Activated CD8-positive, alpha-beta memory T cell treated with anti-CD3 and anti-CD28 coated beads, Interleukin-2, amount 50 U/mL, for 1 hour (primary cell): ENCODE measurements at regions not wholly inside any gene's neighbourhood (a gene's known extent, or its start where the extent isn't known, plus 50 kb on each side); places are given as distances from the start of the nearest gene placed in this dataset.
"Not testable (repeated sequence)": the region's sequence is repeated elsewhere in the genome, so short reads cannot be mapped to it uniquely, and the experiment has no call there.

Experiments used
- DNase-seq: peaks from one replicate; pipeline ENCODE4 v3.0.0-alpha.2; 2020; ENCODE audit errors: extremely low read depth

DNA sequence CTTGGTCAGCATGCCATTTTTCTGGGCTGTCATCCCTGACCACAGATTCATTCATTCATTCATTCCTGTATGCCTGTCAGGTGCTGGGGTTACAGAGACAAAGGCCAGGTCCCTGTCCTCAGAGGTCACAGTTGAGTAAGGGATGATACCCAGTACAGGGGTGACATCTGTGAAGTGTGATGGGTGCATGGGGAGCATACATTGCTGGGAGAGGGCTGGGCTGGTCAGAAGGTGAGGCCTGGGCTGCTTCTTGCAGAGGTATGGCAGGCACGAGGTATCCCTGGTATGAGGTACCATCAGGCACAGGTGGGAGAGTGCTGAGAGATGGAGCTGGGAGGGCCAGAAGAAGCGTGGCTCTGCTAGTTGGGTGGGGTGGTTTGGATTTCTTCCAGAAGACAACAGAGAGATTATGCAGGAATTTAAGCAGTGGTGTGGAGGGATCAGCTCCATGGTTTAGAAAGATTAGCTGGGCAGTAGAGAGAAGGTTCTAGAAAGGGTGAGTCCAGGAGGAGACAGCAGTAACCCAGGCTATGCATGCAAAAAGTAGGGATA is 181.9 kb upstream of the HAAO start:
- DNase-seq, result no peak

DNA sequence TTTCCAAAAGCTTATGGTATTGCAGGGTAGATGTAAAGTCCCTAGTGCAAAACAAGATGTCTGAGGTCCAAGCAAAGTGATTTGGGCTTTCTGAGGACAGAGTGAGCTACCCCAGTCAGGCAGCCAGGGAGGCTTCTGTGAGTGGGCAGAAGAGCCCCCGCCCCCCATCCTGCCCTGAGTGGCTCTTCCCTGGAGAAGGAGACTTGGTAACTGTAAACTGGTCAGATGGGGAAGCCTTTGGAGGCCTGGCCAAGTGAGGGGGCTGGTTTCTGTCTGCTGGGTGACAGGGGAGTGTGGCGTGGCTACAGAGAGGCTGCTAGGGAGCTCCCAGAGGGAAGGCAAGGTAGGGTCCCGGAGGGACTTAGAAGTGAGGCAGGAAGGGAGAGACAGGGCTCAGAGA is 181.3 kb upstream of the HAAO start:
- no peak for DNase-seq

DNA sequence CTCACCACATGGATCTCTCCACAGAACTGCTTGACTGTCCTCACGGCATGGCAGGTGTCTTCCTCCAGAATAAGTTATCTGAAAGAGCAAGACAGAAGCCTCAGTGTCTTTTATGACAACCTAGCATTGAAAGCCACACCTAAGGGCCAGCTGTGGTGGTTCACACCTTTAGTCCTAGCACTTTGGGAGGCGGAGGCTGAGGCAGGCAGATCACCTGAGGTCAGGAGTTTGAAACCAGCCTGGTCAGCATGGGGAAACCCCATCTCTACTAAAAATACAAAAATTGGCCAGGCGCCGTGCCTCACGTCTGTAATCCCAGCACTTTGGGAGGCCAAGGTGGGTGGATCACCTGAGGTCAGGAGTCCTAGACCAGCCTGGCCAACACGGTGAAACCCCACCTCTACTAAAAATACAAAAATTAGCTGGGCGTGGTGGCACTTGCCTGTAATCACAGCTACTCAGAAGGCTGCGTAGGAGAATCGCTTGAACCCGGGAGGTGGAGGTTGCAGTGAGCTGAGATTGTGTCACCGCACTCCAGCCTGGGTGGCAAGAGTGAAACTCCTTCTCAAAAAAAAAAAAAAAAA is 180.6 kb upstream of the HAAO start:
- DNase-seq, result not testable (repeated sequence)

DNA sequence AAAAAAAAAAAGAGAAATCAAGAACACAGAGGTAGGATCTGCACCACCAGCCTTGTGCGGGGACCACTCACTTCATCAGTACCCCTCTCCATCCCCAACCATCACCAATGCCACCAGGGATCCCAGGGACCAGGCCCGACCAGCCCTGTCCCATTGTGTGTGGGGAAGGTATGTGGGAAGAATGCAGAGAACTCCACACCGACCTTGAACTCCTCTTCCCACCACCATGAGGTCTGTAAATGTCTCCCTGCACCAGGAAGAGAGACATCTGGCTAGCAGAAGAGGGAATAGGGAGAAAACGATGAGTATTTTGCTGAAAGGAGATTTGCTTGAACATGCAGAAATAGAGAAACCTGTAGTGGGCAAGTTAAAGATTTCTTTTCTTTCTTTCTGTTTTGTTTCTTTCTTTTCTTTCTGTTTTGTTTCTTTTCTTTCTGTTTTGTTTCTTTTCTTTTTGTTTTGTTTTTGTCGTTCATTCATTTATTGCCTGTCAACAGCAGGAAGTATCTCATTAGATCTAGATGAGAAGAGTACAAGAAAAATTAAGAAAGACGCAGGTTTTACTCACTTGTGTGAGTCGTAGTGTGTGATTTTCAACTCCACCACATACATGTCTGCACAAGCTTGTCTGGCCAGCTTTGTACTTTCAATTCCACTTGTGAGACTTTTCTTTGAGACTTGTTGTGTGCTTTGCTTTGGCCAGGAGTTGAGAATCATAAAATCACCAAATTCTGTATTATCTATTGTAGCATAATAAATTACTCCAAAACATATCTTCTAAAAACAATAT is 179.8 kb upstream of the HAAO start:
- no peak for DNase-seq

DNA sequence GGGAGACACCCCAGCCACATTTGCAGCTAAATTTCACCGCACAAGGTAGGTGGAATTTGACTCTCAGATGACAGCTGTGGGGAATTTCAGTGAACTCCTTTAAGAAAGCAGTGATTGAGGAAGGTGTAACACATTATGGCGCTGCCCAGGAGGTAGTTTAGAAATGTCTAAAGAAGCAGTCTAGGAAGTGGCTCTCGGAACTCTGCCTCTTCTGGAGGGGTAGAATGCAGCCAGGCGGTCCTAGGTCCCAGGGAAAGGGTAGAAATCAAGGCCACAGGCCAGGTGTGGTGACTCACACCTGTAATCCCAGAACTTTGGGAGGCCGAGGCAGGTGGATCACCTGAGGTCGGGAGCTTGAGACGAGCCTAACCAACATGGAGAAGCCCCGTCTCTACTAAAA is 179.0 kb upstream of the HAAO start:
- DNase-seq, result no peak

DNA sequence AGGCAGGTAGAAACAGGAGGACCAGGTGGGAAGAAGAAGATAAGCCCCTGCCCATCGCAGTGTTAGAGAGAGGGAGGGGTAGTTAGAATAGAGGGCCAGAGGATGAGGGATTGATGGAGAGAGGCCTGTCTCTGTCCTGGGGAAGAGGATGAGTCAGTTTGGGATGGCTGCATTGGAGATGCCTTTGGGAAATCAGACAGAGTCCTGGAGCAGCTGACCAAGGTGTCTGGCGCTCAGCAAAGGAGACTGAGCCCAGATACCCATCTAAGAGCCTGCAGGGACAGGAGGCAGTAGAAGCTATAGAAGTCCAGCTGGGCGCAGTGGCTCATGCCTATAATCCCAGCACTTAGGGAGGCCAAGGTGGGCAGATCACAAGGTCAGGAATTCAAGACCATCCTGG is 177.8 kb upstream of the HAAO start:
- no peak for DNase-seq

DNA sequence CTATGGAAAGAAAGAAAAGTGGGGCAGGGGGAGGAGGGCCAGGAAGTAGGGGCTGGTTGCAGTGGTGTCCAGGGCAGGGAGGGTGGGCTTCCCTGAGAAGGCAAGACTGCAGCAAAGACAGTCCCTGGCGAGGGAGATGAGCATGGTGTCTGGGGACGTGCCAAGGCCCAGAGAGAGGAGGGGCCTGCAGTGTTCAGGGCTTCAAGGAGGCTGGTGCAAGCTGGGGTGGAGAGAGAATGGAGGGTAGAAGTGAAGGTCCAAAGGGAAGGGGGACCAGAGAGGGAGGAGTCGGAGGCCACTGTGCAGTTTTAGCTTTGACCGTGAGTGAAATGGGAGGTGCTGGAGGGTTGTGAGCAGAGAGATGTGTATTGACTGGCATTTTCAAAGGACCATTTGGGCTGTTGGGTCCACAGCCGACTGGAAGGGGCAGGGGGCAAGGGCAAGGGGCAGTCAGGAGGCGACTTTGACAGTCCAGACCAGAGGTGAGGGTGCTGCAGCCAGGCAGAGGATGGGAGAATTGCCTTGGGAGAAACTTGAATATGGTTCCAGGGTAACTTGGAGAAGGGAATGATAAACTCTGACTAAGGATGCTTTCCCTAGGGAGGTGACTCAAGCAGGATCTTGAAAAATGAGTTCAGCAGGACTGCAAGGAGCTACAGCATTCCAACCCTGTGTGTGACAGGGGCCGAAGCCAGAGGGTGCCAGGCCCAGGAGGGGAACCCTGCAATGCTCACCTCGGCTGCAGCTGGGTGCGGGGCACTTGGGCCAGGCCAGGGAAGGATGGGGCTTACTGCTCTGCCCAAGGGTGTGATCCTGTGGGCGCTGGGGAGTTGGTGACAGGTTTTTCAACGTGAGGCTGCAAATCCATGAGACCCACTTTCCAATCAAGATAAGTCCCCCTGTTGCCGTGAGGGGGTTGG is 177.1 kb upstream of the HAAO start:
- no peak for DNase-seq

DNA sequence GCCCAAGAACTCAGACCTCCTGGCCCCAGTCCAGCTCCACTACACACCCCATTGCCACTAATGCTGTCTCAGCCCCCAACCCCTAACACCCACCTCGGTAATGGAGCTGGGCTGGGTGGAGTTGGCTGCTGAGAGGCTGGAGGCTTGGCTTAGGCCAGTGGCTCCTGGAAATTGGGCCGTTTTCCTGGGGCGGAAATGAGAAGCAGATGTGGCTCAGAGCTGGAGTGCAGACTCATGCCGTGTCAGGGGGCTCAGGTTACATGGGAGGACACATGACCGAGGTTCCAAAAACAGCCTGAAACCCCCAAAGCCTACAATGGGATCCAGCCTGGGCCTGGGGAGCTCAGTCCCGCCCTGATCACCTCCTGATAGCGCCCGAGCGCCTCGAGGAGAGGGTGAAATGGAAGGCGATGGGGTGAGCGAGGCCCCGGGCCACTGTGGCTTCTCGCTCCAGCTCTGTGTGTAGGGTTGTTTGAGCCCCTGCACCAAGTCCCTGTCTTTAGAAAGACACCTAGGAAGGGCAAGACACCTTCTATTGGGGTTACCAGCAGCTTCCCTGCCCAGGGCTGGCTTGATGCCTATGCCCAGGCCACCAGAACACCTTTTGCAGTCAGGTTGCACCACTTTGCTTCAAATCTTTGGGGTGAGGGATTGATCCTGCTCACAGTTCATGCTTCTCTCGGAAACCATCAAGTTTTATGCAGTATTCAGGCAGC is 175.7 kb upstream of the HAAO start:
- DNase-seq, result no peak

DNA sequence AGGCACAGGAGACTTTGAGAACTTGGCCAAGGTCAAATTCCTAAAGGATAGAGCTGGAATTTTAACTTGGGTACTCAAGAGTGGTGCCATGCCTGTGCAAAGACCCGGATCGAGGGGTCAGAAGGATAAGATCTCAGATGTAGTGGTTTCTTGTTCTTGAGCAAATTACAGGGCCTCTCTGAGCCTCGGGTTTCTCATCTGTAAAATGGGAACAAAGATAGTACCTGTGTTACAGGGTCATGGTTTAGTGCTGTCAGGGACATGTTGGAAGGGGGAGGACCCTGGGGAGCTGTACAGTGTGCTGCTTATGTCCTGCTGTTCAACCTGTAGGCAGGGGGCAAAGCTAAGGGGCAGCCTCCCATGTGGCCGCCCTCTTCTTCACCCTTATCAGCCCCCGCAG is 173.5 kb upstream of the HAAO start:
- DNase-seq, result no peak

DNA sequence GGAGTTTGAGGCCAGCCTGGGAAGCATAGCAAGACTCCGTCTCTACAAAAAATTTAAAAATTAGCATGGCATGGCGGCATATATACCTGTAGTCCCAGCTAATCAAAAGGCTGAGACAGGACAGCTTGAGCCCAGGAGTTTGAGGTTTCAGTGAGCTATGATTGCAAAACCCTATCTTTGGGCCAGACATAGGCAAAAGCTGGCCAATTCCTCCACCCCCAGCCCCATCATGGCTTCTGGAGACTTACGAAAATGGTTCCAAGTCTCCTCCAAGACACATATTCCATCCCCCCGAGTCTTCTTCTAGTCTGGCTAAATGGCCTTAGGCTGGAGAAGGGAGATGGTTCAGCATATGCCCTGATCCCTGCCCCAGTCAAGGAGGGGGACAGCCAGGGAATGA is 172.8 kb upstream of the HAAO start:
- DNase-seq, result no peak

DNA sequence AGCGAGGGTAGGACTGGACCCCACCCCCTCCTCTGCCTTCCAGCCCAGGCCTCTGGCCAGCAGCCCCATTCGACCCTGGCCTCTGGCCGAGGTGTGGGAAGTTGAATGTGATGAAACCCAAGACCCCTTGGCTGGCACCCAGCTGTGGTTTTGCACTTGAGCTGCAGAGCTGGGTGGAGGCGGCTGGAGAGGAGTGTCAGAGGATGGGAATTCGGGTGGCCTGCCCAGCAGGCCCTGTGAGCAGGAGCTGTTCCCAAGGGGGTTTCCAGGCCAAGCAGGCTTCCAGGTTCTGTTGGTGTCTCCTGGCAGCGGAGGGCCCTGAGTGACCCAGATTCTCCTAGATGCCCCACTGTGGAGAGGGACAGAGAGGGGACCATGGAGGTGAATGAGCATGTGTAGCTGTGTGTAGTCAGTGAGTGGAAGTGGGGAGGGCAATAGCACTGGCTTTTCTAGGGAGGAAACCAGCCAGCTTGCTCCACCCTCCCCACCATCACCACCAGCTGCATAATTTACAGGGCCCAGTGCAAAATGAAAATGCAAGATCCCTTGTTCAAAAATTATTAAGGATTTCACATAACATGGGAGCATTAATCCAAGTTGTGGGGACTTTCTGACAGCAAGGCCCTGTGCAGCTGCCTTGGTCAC is 172.2 kb upstream of the HAAO start:
- DNase-seq, result no peak

DNA sequence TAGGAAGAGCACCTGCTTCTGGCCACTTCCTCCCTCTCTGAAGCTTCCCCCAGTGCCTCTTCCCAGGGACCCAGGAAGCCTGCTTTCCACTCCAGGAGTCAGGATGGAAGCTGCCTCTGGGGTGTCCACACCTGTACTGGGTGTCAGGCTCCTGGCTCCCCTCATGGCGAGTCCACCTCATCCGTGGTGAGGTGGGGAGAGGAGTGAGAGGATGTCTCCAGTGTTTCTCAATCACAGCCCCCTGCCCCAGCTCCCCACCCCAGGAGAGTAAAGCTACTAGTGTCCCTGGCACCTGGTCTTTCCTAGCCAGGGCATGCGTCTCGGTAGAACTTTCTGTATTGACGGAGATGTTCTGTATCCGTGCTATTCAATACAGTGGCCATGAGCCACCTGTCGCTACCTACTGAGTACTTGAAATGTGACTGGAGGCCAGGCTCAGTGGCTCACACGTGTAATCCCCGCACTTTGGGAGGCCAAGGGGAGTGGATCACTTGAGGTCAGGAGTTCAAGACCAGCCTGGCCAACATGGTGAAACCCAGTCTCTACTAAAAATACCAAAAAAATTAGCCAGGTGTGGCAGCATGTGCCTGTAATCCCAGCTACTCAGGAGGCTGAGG is 171.2 kb upstream of the HAAO start:
- DNase-seq, result no peak

DNA sequence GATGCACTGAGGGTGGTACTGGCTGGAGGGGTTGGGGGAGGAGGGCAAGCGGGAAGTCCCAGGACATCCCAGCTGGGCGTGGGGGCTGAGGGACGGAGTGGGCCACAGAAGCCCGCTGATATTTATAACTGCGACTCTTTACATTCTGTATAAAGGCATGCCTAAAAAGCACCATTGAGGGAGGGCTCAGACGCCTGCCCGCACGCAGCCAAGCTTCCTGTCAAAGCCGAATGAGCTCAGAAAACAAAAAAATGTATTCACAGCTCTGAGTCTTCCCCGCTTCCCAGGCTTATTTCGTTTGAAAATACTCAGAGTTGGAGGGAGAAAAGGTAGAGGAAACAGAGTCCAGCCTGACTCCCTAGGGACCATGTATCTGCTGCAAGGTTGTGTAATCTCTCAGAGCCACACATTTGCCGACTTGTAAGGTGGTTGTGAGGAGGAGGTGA is 170.1 kb upstream of the HAAO start:
- no peak for DNase-seq

DNA sequence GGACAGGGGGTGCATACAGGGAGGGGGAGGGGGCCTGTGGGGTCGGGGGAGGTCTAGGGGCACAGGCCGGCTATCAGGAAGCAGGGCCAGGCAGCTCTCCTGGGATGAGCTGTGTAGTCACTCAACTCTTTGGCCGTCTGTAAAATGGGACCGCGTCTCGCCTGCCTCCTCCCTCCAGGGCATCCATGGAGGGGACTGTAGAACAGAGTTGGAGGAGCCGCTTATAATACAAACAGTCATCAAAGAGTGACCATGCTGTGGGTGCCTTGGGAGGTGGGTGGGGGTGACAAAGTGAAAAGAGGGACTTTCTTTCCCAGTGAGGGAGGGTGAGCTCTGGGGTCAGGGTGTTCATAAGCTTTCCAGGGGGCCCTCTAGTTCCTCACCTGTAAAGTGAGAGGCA is 169.6 kb upstream of the HAAO start:
- no peak for DNase-seq

DNA sequence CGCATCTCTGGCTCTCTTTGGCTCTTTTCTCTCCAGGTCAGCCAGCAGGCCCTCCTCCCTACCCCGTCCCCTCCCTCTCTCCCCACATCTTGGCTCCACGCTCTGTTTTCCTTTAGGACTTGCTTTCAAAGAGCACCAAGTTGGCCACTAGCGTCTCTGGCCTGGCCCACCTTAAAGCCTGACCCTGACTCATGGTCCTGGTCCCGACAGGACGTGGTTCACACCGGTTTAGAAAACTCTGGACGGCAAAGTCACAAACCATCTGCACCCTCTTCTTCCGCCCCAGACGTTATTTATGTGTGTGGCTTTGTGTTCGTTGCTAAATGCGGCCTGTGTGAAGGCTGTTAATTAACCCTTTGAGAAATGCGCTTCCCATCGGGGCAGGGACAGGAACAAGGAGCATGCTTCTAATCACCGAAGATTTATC is 169.0 kb upstream of the HAAO start:
- no peak for DNase-seq

DNA sequence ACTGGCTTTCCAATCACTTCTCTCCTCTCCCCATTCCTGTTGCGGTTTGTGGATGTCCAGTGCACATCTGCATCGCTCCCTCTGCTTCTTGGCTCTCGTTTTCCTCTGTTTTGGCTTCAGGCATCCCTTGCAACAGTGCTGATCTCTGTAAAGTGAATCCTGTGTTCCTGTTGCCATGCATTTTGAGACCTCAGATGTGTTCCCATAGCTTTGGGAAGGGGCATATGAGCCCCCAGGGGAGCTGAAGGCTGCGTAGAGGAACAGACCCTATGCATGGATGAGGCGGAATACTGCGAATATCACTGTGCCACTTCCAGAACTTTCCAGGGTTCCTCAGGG is 168.4 kb upstream of the HAAO start:
- DNase-seq, result no peak

DNA sequence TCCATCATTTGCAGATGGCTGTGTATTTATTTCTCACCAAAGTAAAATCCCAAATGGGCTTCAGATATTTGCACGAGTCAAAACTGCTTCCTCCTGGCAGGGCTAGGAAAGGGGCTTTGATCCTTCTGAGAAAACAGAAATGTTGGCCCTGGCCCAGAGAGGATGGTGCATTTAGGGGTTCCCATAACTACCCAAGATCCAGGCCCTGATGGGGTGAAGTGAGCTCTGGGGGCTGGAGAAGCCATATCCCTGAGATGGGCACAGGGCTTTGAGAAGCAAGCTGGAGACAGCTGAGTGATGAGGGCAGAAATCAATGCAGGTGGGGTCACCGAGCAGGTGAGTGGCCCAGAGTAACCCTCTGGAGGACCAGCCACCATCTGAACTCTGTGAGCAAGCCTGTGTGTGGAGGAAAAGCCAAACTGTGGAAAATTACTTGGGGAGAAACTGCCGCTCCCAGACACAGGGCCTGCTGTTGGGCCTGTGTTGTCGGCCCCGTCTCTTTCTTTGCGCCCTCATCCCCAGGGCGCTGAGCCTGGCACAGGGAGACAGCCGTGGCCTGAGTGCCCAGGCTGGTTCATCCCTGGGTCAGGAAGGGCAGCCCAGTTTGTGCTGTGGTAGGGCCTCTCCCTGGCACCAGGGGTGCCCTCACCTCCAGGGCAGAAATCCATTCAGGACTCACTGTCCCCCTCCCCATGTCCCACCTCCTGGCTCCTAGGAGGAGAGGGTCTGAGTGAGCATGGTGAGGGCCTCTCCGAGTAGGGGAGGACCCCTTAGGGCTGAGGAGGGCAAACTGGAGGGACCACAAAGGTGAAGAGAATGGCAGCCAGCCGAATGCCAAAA is 167.8 kb upstream of the HAAO start:
- DNase-seq, result no peak

DNA sequence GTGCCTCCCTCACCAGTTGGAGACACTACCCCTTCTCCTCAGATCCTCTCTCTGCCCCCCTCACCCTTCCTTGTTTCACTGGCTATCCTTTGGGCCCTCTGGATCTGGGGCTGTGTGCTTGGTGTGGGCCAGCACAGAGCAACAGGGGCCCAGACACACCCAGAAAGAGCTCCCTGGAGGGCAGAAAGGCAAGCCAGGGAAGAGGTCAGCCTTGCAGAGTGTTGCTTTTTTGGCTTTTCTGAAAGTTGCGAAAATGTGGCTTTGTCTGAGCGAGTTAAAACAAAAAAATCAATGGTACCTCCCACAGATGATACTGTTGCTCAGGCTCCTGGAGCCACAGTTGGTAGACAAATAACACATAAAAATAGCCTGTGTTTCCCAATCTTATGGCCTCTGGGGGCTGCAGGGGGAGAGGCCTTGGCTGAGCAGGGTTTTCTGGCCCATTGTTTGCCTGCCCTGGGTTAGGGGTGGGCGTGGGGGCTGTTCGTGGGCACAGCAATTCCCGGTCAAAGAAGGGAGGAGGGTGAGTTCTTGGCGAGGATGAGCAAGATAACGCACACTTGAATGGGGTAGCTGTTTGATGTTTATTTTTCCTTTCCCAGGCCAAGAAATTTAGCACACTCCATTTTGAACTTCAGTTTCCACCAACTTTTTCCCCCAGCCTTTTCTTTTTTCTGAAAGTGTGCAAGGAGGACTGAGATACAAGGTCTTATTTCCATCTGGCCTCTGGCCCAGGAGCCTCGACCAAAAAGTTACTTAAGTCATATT is 167.0 kb upstream of the HAAO start:
- DNase-seq, result no peak

DNA sequence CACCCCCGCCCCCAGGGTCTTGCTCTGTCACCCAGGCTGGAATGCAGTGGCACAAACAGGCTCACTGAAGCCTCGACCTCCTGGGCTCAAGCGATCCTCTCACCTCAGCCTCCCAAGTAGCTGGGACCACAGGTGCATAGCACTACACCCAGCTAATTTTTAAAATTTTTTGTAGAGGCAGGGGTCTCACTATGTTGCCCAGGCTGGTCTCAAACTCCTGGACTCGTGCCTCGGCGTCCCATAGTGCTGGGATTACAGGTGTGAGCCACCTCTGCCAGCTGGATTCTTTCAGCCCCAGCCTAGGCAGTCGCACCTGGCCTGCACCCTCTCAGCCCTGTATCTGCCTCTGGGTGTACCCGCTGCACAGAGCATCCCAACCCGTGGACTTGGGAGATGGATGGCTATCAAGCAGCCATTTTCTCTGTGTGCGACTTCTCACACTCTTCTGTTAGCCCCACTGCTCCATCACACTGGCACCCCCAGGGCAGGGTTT is 166.4 kb upstream of the HAAO start:
- no peak for DNase-seq
